Endothelial cell of umbilical vein (primary cell): ENCODE measurements at regions not wholly inside any gene's neighbourhood (a gene's known extent, or its start where the extent isn't known, plus 50 kb on each side); places are given as distances from the start of the nearest gene placed in this dataset.

Source experiments
- BruUV-seq: library from RNA; stranded (reverse); fragments of 400-500 nt; replicated peaks from 2 replicates; lab custom pipeline; 2021; lab: Mats Ljungman, UMichigan
- CTCF ChIA-PET: fragments of 300-600, 350-600 bp; sonication (Branson Sonifier 250); formaldehyde crosslinking; loops from one replicate; lab custom pipeline; 2021; ENCODE audit warnings: antibody characterized with exemption, inconsistent platforms; lab: Charles Lee
- POLR2A ChIA-PET: fragments of 300-600, 350-600 bp; sonication (Branson Sonifier 250); formaldehyde crosslinking; loops from one replicate; lab custom pipeline; 2021; ENCODE audit warnings: antibody characterized with exemption, inconsistent platforms; lab: Charles Lee
- DNase-seq: peaks from one replicate; pipeline ENCODE4 v3.0.0-alpha.2; 2011; ENCODE audit warnings: low read depth, low spot score
- FAIRE-seq: peaks from 2 replicates; lab custom pipeline; 2011; peaks lifted over from hg19 to GRCh38; lab: Jason Lieb, UNC
- H2AFZ ChIP-seq: 2 replicates; pipeline ENCODE4 v1.6.0; 2012; ENCODE audit warnings: low read depth, low read length, control low read depth, inconsistent platforms
- H3K27ac ChIP-seq: 2 replicates; pipeline ENCODE4 v1.5.1; 2011; ENCODE audit warnings: low read depth, mild to moderate bottlenecking, control low read depth, low read length, moderate library complexity; ENCODE audit not compliant: insufficient read depth
- H3K27me3 ChIP-seq, 2 experiments: 2 replicates each; pipeline versions ENCODE4 v1.6.0 to v1.6.1; 2011; ENCODE audit warnings: low read length in 2 of 2, mixed read lengths in 1 of 2; ENCODE audit not compliant: control insufficient read depth in 2 of 2, insufficient read depth in 2 of 2
- H3K36me3 ChIP-seq, 2 experiments: 2 replicates in 1 of 2; 3 replicates in 1 of 2; pipeline ENCODE4 v1.5.1; 2011; ENCODE audit warnings: low read length in 2 of 2, mild to moderate bottlenecking in 1 of 2, moderate library complexity in 1 of 2; ENCODE audit not compliant: control insufficient read depth in 2 of 2, insufficient read depth in 2 of 2; ENCODE audit errors: extremely low read depth in 1 of 2
- H3K4me1 ChIP-seq: 3 replicates; pipeline ENCODE4 v1.5.1; 2011; ENCODE audit warnings: mild to moderate bottlenecking, low read length; ENCODE audit not compliant: control insufficient read depth, insufficient read depth; ENCODE audit errors: extremely low read depth
- H3K4me2 ChIP-seq: 2 replicates; pipeline ENCODE4 v1.6.1; 2011; ENCODE audit warnings: low read length, control low read depth, mixed read lengths; ENCODE audit not compliant: insufficient read depth
- H3K4me3 ChIP-seq, 3 experiments: fragments of 200-600 bp in 1 of 3; sonication (generic), shearing (Covaris generic) in 1 of 3; replicated peaks in 1 of 3; 2 replicates each; pipeline ENCODE4 v1.5.1; 2011 to 2016; ENCODE audit warnings: control low read depth in 3 of 3, low read length in 3 of 3, mild to moderate bottlenecking in 2 of 3, inconsistent platforms in 1 of 3, low read depth in 1 of 3, moderate library complexity in 1 of 3; ENCODE audit not compliant: insufficient read depth in 1 of 3
- H3K79me2 ChIP-seq: 2 replicates; pipeline ENCODE4 v1.6.0; 2012; ENCODE audit warnings: low read length, inconsistent platforms; ENCODE audit not compliant: control insufficient read depth, insufficient read depth
- H3K9ac ChIP-seq: replicated peaks from 2 replicates; pipeline ENCODE3; 2011; ENCODE audit warnings: low read length, control low read depth; ENCODE audit not compliant: insufficient read depth; ENCODE audit errors: extremely low read depth
- H3K9me1 ChIP-seq: replicated peaks from 3 replicates; pipeline ENCODE4 v1.6.0; 2011; ENCODE audit warnings: mild to moderate bottlenecking, low read length; ENCODE audit not compliant: control insufficient read depth, insufficient read depth; ENCODE audit errors: extremely low read depth
- H3K9me3 ChIP-seq: replicated peaks from 2 replicates; pipeline ENCODE4 v1.5.1; 2012; ENCODE audit warnings: low read length, inconsistent platforms; ENCODE audit not compliant: control insufficient read depth, insufficient read depth
- H4K20me1 ChIP-seq: replicated peaks from 2 replicates; pipeline ENCODE3; 2011; ENCODE audit warnings: mild to moderate bottlenecking, low read length; ENCODE audit not compliant: control insufficient read depth, insufficient read depth; ENCODE audit errors: extremely low read depth
- EZH2 ChIP-seq: IDR thresholded peaks from 2 replicates; pipeline ENCODE4 v1.6.1; 2012; ENCODE audit warnings: borderline replicate concordance, low read depth, mild to moderate bottlenecking, moderate library complexity, low read length, inconsistent platforms; ENCODE audit not compliant: severe bottlenecking
- FOS ChIP-seq: IDR thresholded peaks from 2 replicates; pipeline ENCODE4 v1.6.1; 2011; ENCODE audit warnings: mild to moderate bottlenecking, low read length, moderate library complexity, borderline replicate concordance; ENCODE audit not compliant: insufficient read depth
- GATA2 ChIP-seq: IDR thresholded peaks from 2 replicates; pipeline ENCODE4 v1.7.0; 2011; ENCODE audit warnings: low read depth, mild to moderate bottlenecking, moderate library complexity, mixed read lengths, low read length; ENCODE audit not compliant: insufficient read length, insufficient read depth
- JUN ChIP-seq: IDR thresholded peaks from 2 replicates; pipeline ENCODE4 v1.6.1; 2011; ENCODE audit warnings: borderline replicate concordance, low read depth; ENCODE audit not compliant: insufficient read length, insufficient read depth
- MAX ChIP-seq: IDR thresholded peaks from 2 replicates; pipeline ENCODE4 v1.6.1; 2011; ENCODE audit not compliant: insufficient read depth, insufficient read length
- MYC ChIP-seq: IDR thresholded peaks from one replicate; pipeline ENCODE4 v1.6.1; 2011; ENCODE audit warnings: mild to moderate bottlenecking, low read depth, low read length
- POLR2A ChIP-seq: IDR thresholded peaks from 2 replicates; pipeline ENCODE4 v1.6.1; 2012; ENCODE audit warnings: low read depth, mild to moderate bottlenecking, control low read depth, low read length
- POLR2AphosphoS5 ChIP-seq: IDR thresholded peaks from 2 replicates; pipeline ENCODE4 v1.6.1; 2012; ENCODE audit warnings: low read depth, mild to moderate bottlenecking, control low read depth, low read length, moderate library complexity; ENCODE audit not compliant: insufficient read depth
- dilution Hi-C: fragments of 300-500 bp; cut with MboI; formaldehyde crosslinking; loops from one replicate; pipeline ENCODE4 v1.15.0; 2019; ENCODE audit warnings: low sequenced_read_pairs; ENCODE audit not compliant: extremely low pct_ligation_motif_present
- intact Hi-C: fragments of 100-400 bp; cut with micrococcal nuclease; formaldehyde crosslinking; loops from one replicate; pipeline ENCODE4 v1.10.0; 2022
- TF ChIP-seq, protein P1 (sequence below), 2 donors: IDR thresholded peaks; 1 replicate in 1 of 2; 2 replicates in 1 of 2; pipeline ENCODE4 v1.5.1; 2011; ENCODE audit warnings: low read length in 2 of 2, mild to moderate bottlenecking in 2 of 2, moderate library complexity in 2 of 2, control low read depth in 1 of 2, inconsistent platforms in 1 of 2, low read depth in 1 of 2; ENCODE audit not compliant: insufficient read depth in 1 of 2; ENCODE audit errors: extremely low read depth in 1 of 2

DNA sequence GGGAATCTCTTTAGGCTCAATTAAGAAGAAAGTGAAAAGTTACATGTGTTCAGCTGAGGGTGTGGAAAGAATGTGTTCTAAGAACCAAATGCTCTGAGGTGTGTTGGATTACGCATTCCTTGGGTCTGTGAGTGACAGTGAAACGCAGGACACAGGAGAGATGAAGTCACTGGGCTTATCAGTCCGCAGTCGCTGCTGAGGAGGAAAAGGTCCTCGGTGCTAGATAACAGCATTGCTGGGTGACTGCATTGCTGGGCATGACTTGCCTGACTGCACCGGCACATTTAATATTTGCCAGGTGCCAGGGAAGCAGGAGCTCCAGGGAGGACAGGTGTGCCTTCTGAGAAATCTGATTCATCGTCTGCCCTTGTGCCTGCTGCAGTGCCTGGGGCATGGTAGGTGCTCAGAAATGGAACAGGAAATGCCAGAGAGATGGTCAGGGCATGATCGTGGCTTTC lies 64.4 kb upstream of the FZD10 start:
- H3K4me2 ChIP-seq, result no peak overlapping the region
- peaks cover 6% of the 10 kb centered on the region for H3K9me3 ChIP-seq
- H3K27ac ChIP-seq, result no peak overlapping the region
- no peak for DNase-seq
- dilution Hi-C loops, result no loop called here
- intact Hi-C loops, result no loop called here
- no peak overlapping the region for H3K4me3 ChIP-seq
- H3K27me3 ChIP-seq, result no peaks in the 10 kb centered on the region
- FAIRE-seq, result no peak
- ChIA-PET POLR2A (no interaction called here), CTCF (no interaction called here)
- no peaks in the 10 kb centered on the region for H3K4me1 ChIP-seq
- no TSS peak for BruUV-seq
- H3K36me3 ChIP-seq, result no peaks in the 10 kb centered on the region
- no peak overlapping the region for H3K9ac ChIP-seq
- no peaks in the 10 kb centered on the region for H4K20me1 ChIP-seq
- no peak for TF ChIP-seq EZH2
- TF ChIP-seq JUN, result no peak
- no peak for TF ChIP-seq POLR2A
- TF ChIP-seq, protein P1, sequence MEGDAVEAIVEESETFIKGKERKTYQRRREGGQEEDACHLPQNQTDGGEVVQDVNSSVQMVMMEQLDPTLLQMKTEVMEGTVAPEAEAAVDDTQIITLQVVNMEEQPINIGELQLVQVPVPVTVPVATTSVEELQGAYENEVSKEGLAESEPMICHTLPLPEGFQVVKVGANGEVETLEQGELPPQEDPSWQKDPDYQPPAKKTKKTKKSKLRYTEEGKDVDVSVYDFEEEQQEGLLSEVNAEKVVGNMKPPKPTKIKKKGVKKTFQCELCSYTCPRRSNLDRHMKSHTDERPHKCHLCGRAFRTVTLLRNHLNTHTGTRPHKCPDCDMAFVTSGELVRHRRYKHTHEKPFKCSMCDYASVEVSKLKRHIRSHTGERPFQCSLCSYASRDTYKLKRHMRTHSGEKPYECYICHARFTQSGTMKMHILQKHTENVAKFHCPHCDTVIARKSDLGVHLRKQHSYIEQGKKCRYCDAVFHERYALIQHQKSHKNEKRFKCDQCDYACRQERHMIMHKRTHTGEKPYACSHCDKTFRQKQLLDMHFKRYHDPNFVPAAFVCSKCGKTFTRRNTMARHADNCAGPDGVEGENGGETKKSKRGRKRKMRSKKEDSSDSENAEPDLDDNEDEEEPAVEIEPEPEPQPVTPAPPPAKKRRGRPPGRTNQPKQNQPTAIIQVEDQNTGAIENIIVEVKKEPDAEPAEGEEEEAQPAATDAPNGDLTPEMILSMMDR (IDR thresholded peaks at IDR 0.05; ENCODE audit: extremely low read depth in 1 of 2, insufficient read depth in 1 of 2, low read depth in 1 of 2, low read length in 2 of 2), result no peak
- TF ChIP-seq FOS, result no peak
- TF ChIP-seq GATA2, result no peak
- no peak for TF ChIP-seq MAX
- TF ChIP-seq POLR2AphosphoS5, result no peak
- no peak for TF ChIP-seq MYC
- H2AFZ ChIP-seq, result no peak overlapping the region
- no peaks in the 10 kb centered on the region for H3K79me2 ChIP-seq
- no peaks in the 10 kb centered on the region for H3K9me1 ChIP-seq
